HG03460 (cell line): ENCODE measurements at regions not wholly inside any gene's neighbourhood (a gene's known extent, or its start where the extent isn't known, plus 50 kb on each side); places are given as distances from the start of the nearest gene placed in this dataset.

Source experiments
- ATAC-seq: cut with Tn5 transposase; IDR thresholded peaks from one replicate; pipeline ENCODE4 v1.9.1; 2021; ENCODE audit not compliant: unreplicated experiment

DNA sequence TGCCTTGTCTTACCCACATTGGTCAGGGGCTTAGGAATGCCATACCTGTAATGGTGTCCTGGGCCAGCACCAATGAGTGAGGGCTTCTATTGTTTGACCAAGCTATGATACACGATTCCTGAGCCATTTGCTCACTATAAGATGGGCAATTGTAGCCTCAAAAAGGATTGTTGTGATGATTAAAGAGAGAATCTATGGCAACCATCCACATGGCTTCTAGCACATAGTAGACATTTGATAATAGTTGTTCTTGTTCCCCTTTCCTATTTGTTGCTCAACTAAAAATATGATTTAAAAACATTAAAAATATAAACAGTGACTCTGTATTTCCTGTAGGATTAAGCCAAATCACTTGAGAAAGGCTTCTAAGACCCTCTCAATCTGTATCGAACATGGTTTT is 366.1 kb downstream of the PCNX1 start:
- no peak for ATAC-seq

DNA sequence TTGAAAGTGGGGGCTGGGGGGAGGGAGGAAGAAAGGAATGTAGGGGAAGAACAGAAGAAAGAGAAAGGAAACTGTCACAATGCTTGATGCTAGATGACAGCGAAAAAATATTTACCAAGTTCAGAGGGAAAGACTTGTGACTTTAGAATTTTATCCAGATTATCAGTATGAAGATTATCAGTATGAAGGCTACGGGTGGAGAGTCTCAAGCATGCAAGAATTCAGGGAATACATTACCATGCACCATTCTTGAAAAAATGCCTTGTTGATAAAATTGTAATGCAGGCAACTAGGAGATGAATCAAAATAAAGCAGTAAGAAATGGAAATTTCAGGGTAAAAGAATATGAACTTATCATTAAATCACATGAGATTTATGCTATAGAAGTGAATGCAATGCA is 376.8 kb downstream of the PCNX1 start:
- ATAC-seq, result no peak

DNA sequence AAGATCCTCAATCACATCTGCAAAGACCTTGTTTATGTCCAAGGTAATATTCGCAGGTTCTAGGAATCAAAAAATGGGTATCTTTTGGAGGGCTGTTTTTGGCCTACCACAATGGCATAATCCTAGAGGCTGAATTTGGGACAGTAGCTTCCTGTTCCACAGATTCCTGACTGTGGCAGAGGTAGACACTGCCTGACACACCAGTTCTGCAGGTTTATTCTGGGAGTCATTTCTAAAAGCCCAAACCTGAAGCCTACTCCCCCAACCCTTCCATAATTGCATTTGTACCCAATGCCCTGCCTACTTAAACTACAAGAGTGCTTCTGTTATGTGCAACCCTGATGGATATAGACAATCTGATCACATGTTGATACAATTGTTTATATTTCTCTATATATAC is 378.9 kb downstream of the PCNX1 start:
- ATAC-seq, result no peak

DNA sequence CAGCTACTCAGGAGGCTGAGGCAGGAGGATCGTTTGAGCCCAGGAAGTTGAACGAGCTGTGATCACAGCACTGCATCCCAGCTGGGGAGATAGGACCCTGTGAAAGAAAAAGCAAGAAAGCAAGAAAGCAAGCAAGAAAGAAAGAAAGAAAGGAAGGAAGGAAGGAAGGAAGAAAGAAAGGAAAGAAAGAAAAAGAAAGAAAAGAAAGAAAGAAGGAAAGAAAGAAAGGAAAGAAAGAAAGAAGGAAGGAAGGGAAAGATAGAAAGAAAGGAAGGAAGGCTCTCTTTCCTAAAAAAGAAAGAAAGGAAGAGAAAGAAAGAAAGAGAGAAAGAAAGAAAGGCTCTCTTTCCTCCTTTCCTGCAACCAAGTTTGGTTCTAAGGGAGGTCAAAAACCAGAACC is 380.3 kb downstream of the PCNX1 start:
- no peak for ATAC-seq

DNA sequence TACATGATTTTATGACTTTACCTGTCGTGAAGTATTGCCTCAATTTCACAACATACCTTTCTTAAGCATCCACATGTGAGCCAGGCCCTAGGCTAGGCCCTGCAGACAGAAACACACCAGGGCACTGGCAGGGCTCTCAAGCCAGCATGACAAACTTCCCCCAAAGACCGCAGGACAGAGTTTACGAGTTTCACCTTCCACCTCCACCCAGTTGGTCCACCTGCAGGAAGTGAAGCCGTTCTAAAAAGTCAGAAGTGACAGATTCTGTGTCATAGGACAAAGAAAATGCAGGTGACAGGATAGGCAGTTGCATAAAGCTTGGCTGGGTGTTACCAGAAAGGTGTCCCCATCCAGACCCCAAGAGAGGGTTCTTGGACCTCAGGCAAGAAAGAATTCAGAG is 382.3 kb downstream of the PCNX1 start:
- ATAC-seq, result peak; percentile 65

DNA sequence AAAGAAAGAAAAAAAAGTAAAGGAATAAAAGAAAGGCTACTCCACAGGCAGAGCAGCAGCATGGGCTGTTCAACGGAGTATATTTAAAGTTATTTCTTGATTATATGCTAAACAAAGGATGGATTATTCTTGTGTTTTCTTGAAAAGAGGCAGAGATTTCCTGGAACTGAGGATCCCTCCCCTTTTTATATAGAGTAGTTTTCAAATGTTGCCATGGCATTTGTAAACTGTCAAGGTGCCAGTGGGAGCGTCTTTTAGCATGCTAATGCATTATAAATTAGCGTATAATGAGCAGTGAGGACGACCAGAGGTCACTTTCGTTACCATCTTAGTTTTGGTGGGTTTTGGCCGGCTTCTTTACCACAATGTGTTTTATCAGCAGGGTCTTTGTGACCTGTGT is 383.0 kb downstream of the PCNX1 start:
- ATAC-seq, result no peak

DNA sequence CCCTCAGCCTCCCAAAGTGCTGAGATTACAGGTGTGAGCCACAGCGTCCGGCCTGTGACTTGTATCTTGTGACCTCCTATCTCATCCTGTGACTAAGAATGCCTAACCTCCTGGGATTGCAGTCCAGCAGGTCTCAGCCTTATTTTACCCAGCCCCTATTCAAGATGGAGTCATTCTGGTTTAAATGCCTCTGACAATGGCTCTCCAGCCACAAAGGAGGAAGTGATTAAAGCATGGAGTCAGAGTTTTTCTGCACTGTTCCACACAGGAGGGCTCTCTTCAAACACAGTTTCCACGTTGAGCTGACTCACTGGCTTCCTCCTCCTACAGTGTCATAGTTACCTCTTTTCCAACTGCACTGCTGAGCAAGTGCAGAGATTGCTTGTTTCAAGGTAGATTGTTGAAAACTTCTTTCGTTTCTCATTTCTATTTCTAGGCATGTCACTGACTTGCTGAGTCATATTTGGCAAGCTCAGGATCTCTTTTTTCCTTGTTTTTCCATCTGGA is 383.8 kb downstream of the PCNX1 start:
- ATAC-seq, result peak; percentile 56

DNA sequence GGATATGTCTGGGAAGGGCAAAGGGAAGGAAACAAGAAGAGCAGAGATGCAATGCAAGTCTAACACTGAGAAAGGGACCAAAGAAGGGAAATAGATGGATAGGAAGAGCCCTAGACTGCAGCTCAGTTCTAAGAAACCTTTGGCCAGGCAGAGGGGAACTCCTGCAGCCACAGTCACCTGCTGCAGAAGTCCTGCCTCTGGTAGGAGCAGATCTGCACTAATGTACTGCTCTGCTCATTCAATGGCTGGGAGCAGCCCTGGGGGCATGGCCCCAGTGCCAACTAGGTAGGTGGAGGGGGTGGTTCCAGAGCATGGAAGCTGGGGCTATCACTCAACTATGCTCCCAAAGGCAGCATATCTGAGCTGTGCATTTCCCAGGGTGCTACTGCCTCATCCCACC is 388.9 kb downstream of the PCNX1 start:
- no peak for ATAC-seq

DNA sequence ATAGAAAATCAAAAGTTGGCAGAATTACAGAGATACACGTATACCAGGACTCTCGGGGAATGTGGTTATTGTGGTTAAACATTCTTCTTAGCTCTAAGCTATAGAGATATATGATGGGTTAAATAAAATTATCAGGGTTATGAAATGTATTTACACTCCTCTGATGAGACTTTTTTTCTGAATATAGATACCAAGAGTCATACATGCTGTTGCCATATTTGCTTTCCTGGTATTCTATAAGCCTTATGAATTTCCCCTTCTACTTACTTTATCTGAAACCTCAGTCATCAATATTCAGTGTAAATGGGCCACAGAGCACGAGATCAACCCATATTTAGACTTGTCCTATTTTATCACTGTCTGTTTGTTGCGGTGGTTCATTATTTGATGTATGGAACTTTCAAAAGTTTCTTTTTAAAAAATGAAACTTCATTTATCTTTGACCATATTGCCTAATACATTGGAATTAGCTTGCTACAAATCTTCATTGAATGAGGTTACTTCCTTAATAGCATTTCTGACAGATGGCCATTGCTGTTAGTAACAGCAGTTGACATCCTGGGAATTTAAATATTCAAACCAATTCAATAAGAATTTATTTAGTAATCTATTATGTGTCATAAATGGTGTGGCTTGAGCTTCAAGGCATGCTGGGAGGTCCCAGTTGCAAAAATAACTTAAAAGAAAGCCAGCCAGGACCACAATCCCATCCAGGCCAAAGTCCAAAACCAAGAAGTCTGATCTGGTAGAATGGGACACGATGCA is 393.5 kb downstream of the PCNX1 start:
- no peak for ATAC-seq

DNA sequence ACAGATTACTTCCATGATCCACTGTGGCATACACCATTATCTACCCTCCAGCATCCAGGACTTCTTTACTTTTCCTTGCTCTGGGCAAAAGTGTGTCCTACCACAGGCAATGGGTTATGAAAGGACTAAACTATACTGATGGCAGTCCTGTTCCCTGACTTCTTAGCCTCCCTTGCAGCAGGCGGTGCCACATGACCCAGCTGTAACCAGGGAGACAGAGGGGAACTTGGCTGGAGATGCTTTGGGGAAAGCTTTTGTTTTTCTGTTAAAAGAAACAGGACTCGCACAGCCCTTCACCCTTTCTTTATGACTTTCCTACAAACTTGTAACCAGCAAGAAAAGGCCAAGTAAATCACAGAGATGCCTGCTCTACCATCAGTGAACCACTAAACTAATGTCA is 394.4 kb downstream of the PCNX1 start:
- no peak for ATAC-seq

DNA sequence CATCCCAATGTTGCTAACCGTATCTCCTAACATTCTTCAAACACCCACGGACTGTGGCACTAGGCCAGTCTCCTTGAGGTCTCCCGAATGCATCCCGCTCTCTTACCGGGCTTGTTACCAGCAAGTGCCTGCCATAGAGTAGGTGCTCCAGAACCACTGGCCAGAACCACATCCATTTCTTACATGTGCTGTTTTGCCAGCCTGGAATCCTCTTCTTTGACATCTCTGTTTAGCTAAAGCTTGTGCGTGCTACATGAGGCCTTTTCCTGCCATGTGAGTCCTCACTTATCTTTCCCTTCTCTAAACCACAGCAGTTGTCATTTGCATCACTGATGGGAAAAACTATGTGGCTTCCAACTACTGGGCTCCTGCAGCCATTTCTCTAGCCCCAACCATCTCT is 397.4 kb downstream of the PCNX1 start:
- no peak for ATAC-seq

DNA sequence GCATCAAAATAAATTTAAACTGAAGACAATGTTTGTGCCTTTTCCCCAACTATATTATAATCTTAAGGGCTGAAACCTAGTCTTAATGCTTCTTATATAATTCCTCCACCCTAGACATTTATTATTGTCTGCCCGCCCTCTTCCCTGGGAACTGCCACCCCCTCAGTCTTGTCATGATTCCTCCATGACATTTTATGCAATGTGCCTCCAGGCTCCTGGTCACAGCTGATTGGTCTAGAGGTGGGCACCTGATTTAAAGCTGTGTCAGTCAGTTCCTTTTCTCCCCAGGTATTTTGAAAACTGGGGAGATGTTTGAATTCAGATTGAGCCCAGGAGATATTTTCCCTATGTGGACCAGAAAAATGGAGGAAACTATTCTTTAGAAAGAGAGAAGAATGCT is 401.4 kb downstream of the PCNX1 start:
- ATAC-seq, result no peak

DNA sequence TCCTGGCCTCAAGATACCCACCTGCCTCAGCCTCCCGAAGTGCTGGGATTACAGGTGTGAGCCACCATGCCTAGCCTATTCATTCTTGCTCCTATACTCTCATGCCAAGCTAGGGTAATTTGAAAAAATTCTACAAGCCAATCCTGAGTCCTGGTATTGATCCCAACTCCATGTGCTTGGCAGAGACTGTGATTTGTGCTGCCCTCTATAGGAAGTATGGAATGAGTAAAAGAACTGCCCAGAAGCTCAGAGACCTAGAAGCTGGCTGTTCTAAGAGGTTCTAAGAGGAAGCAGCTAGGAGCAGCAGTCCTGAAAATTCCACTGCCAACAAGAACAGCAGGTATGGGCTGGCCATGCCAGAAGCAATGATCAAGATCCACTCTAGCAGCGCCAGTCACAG is 402.5 kb downstream of the PCNX1 start:
- ATAC-seq, result no peak

DNA sequence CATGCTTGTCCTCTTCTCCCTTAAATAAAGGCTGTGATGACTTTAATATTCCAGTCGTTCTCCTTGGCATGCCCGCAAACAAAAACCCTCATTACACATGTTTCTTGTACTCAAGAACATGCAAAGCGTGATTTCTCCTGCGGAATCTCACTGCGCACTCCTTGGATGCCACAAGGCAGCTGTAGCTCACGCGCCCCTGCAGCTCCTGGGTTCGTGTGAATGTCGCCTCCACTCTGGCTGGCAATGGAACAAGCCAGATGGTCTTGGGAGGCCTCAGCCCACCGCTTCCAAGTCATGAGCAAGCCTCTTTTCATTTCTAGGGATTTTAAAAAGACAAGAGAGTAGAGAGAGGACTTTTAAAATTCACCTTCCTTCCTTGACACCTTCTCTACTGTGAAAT is 403.8 kb downstream of the PCNX1 start:
- no peak for ATAC-seq

DNA sequence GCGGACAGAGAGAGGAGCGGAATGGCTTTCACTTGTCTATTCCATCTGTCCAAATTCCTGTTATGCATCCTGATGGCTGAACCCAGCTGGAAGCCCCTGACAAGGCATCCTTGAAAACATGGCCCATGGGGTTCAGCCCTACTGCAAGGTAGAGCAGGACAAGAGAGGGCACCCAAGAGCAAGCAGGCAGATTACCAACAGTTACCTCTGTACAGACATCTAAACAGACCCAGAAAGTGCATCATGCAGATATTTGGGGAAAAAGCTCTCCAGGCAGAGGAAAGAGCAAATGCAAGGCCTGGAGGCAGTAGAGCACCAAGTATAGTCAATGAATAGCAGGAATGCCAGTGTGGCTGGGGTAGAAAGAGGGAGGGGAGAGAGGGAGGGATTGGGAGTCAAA is 407.5 kb downstream of the PCNX1 start:
- no peak for ATAC-seq

DNA sequence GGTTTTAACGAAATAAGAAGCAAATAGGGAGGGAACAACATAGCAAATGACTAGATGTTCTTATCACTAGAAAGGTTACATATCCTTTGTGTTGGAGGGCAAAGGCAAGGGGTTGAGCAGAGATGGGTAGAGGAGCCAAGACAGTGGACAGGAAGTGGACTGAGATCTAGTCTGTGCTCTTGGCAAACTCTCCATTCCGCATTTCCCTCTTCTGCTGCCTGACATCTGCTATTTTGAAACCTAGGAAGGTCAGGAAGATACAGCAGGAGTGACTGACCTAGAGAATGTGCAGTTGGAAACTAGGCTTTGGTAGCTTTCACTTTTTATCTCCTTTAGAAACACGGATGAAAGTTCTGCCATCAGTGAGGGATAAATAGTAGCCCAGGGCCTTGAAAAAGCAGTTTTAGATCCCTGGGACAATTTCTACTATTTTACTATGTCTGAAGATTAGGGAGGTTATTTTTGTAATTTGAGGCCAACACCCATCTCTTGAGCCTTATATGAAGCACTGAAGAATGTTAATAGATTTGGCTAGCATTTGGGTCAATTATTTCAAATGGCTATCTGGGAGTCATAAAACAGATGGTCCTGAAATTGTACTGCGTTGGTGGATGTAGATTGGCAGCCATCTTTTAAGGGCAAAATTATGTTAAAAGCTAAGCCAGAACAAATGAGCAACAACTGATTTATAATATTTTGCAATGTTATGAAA is 410.3 kb downstream of the PCNX1 start:
- no peak for ATAC-seq

DNA sequence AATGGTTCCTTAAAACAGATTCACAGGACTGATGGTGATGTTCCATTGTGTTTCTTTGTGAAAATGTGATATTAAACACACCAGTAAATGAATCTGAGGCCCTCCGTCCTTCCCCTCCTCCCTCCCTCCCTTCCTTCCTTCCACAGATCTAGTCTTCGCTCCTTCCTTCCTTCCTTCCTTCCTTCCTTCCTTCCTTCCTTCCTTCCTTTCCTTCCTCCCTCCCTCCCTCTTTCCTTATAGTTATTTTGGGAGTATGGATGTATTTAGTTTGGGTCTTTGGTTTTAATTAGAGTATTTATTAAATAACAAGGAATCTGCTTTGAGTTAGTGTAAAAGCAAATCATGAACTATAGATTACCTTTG is 410.8 kb downstream of the PCNX1 start:
- ATAC-seq, result no peak

DNA sequence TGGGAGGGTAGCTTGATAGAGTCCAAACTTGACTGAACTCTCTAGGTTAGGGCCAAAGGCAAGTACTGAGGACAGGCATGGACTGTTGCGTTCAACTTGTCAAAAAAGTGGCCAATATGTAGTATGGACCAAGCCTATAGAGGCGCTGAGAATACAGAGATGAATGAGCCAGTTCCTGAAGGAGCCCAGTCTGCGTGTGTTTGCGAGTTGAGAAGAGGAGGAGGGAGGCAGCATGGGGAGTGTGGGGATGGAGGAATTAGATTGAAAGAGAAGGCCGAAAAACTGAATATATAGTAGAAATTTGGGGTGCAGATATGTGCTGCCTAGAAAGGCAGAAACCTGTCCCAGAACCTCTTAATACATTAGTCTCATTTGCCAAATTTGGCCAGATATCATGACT is 412.4 kb downstream of the PCNX1 start:
- ATAC-seq, result no peak

DNA sequence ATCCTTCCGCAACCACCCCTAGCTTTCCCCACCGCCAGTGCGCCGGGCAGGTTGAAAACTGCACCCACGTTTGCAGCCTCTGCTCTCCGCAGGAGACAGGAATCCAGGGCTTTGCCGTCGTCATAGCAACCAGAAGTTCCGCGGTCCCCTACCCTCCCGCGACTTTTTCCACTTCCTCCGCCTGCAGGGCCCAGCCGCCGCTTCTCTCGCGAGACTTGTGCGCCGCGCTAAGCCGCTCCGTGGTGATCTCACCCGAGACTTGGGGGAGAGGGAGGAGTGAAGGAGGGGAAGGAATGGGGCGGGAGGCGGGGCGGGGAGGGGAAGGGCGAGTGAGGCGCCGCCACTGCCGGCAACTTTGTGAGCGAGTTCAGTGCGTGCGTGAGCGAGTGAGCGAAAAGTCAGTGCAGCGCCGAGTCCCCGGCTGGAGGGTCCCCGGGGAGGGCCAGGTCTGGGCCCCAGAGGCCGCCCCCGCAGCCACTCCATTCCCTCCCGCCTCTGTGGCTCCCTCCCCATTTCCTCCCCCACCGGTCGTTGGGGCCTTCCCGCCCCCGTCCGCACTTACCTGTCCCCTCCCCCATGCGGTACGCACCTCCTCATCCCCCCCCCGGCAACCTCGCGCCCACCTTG is 413.0 kb downstream of the PCNX1 start, which contains the start of gene SIPA1L1:
SIPA1L1 (plus strand) TSS at position 370 of the 627 bp plus-strand sequence.
- peak; percentile 82 for ATAC-seq

DNA sequence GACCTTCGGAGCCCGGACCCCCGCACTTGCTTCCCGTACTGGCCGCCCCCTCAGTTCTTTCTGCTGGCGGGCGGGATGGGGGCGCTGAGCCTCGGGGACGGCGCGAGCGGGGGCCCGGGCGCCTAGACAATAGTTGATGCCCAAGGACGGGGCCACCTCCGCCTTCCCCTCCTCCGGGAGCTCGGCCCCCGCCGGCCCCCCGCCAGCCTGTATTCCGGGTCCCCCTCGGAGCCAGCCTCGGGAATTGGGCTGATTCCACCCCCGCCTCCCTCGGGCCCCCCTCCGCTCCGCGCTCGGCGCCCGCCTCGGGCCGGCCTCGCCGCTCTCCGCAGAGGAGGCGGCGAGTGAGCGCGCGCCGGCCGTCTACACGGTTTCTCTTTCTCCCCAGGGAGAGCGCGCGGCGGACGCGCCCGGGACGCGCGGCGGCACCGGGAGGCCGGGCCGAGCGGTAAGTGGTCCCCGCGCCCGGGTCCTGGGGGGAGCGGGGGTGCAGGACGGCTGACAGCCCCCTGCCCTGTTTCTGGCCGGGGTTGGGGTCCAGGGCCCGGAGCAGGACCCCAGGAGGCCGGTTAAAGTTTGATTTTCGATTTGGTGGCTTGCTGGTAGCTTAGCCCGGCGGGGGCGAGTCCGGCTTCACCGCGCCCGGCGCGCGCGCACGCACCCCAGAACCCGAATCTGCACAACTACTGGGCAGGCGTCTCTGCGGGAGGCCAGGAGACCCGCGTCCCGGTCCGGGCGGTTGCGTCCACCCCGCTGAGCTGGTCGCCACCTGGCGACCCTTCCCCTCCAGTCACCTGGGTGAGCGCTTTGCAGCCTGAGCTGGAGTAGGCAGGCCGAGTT is 413.7 kb downstream of the PCNX1 start:
- peak; percentile 22 for ATAC-seq
